ENCODE measurements at regions not wholly inside any gene's neighbourhood (a gene's known extent, or its start where the extent isn't known, plus 50 kb on each side); places are given as distances from the start of the nearest gene placed in this dataset.

GRCh38 chr7:94149789-94150545, 145.8 kb upstream of the BET1 start:
- H2BK12ac ChIP-seq (ENCODE audit: low read depth, low read length): no peak overlapping the region
- H2BK120ac ChIP-seq (replicated peaks; ENCODE audit: low read depth, low read length): no peak overlapping the region
- H3K9ac ChIP-seq (replicated peaks in 1 of 4; ENCODE audit: extremely low read depth in 1 of 4, low read depth in 3 of 4, low read length in 3 of 4): no peak overlapping the region
- no peak overlapping the region for H3K23ac ChIP-seq (ENCODE audit: insufficient read length)
- H2AFZ ChIP-seq (ENCODE audit: low read length): no peak overlapping the region
- H3K27me3 ChIP-seq (replicated peaks in 1 of 4; ENCODE audit: control insufficient read depth in 3 of 4, extremely low read depth in 1 of 4, insufficient read depth in 3 of 4, low read length in 3 of 4): no peaks in the 10 kb centered on the region
- H3K4me3 ChIP-seq (ENCODE audit: extremely low read depth in 1 of 4, insufficient read depth in 2 of 4, low read depth in 3 of 4, low read length in 4 of 4): no peak overlapping the region
- no peak overlapping the region for H4K91ac ChIP-seq (replicated peaks; ENCODE audit: insufficient read length, low read length)
- H2AK5ac ChIP-seq (ENCODE audit: low read depth, low read length): no peak overlapping the region
- FAIRE-seq (no peak), DNase-seq (ENCODE audit: low read depth in 1 of 2, low spot score in 2 of 2) (no peak)
- H3K4me2 ChIP-seq (ENCODE audit: insufficient read depth in 1 of 2, low read depth in 2 of 2, low read length in 2 of 2): no peak overlapping the region
- no peaks in the 10 kb centered on the region for H3K79me2 ChIP-seq (ENCODE audit: control insufficient read depth in 1 of 2, insufficient read depth in 2 of 2, low read length in 2 of 2)
- POLR2A ChIA-PET (ENCODE audit: partially characterized antibody): interaction anchor here (0.7 kb wide), 1 partner anchor 150 kb away, joined by 3 read pairs; no protein-coding TSS in a partner anchor
- no peak overlapping the region for H2BK20ac ChIP-seq (ENCODE audit: low read length)
- H3K79me1 ChIP-seq (ENCODE audit: low read depth, low read length): no peaks in the 10 kb centered on the region
- H3K56ac ChIP-seq (replicated peaks; ENCODE audit: insufficient read length, low read depth, low read length): no peak overlapping the region
- H3K27ac ChIP-seq (ENCODE audit: low read depth, low read length): no peak overlapping the region
- H2BK5ac ChIP-seq (ENCODE audit: low read depth, low read length): no peak overlapping the region
- H4K8ac ChIP-seq (ENCODE audit: extremely low read depth, insufficient read depth, low read length): no peak overlapping the region
- H3K4me1 ChIP-seq (replicated peaks in 1 of 4; ENCODE audit: control insufficient read depth in 3 of 4, insufficient read depth in 4 of 4, low read length in 3 of 4): peaks cover 0 to 3% (median 0%) of the 10 kb centered on the region in 4 experiments; a peak in 1 of 7 replicates
- TF ChIP-seq SIX5 (IDR thresholded peaks at IDR 0.05; ENCODE audit: low read depth, low read length): no peak
- TF ChIP-seq CBX5 (IDR thresholded peaks at IDR 0.05; ENCODE audit: low read depth, low read length): no peak
- no peak for TF ChIP-seq SIN3A (conservative IDR thresholded peaks at IDR 0.05 in 1 of 2, IDR thresholded peaks at IDR 0.05 in 1 of 2; ENCODE audit: low read depth in 1 of 2, low read length in 2 of 2)
- TF ChIP-seq RBBP5 (IDR thresholded peaks at IDR 0.05; ENCODE audit: borderline replicate concordance, low read depth, low read length): no peak
- no peak for TF ChIP-seq TAF1 (IDR thresholded peaks at IDR 0.05; ENCODE audit: low read depth, low read length)
- no peak for TF ChIP-seq SAP30 (IDR thresholded peaks at IDR 0.05; ENCODE audit: insufficient read depth, insufficient replicate concordance, low read length)
- H4K20me1 ChIP-seq (replicated peaks in 1 of 2; ENCODE audit: control insufficient read depth in 1 of 2, insufficient read depth in 2 of 2, low read length in 2 of 2): no peaks in the 10 kb centered on the region
- no peak overlapping the region for H3K14ac ChIP-seq (ENCODE audit: insufficient read length)
- no peaks in the 10 kb centered on the region for H3K9me3 ChIP-seq (ENCODE audit: insufficient read depth in 2 of 2, low read depth in 1 of 2, low read length in 1 of 2)
- H4K5ac ChIP-seq (ENCODE audit: insufficient read length, low read depth, low read length): no peak overlapping the region
- H2BK15ac ChIP-seq (ENCODE audit: low read length): no peak overlapping the region
- no peaks in the 10 kb centered on the region for H3K36me3 ChIP-seq (ENCODE audit: control insufficient read depth in 2 of 4, insufficient read depth in 4 of 4, low read length in 3 of 4)
- CTCF ChIA-PET (ENCODE audit: partially characterized antibody): no interaction called here
- no peak overlapping the region for H3K4ac ChIP-seq (replicated peaks; ENCODE audit: insufficient read length, low read depth, low read length)
- H3K18ac ChIP-seq (ENCODE audit: extremely low read depth, low read length): no peak overlapping the region
- H3K23me2 ChIP-seq (ENCODE audit: low read depth, low read length): no peaks in the 10 kb centered on the region
- WGBS, 2 experiments (ENCODE audit: extremely low coverage in 1 of 2, insufficient coverage in 1 of 2, insufficient read length in 1 of 2, insufficient replicate concordance in 2 of 2, low coverage in 1 of 2, low lambda C conversion rate in 2 of 2, missing lambda C conversion rate in 1 of 2): 91% methylated on average over 5 of the region's 5 CpGs; no CpG with 5 or more reads in 1 of the 2 experiments

All from H1 (cell line).